ENCODE measurements at regions not wholly inside any gene's neighbourhood (a gene's known extent, or its start where the extent isn't known, plus 50 kb on each side); places are given as distances from the start of the nearest gene placed in this dataset.

DNA sequence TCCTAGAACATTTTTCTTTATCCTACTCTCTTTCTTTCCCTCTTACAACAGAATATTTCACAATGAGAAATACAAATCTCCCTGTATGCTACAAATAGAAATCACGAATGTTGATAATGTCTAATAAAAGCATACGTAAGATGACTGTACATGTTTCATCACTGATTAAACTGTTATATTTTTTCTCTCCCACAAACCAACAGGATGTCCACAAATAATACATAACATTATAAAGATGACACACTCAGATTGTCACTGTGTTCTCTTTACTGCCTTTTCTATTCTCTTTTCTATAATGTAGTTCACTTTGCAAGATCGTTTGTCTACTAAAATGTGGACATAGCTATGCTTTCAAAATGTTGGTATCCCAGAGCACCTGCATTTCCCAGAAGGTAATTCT, 90.7 kb upstream of the PARP8 start:
- no peak for TF ChIP-seq TCF7L2 (IDR thresholded peaks at IDR 0.05; ENCODE audit: low read depth, low read length)
- no peak for TF ChIP-seq CTCF (IDR thresholded peaks at IDR 0.05)

Measured in Panc1 (cell line).